Breast epithelium (tissue), 4 donors: ENCODE measurements at regions not wholly inside any gene's neighbourhood (a gene's known extent, or its start where the extent isn't known, plus 50 kb on each side); places are given as distances from the start of the nearest gene placed in this dataset.

Experiments used
- DNase-seq, 2 donors: peaks; one replicate each; pipeline ENCODE4 v3.0.0-alpha.2; 2019; ENCODE audit warnings: low spot score in 2 of 2
- H3K27ac ChIP-seq, 2 donors: fragments of 200-600 bp; sonication (generic) in 1 of 2; one replicate each; pipeline ENCODE4 v1.5.1; 2016 to 2019; ENCODE audit warnings: mild to moderate bottlenecking in 1 of 2
- H3K27me3 ChIP-seq, 2 donors: fragments of 200-600 bp; sonication (generic) in 1 of 2; one replicate each; pipeline versions ENCODE4 v1.5.1 to v1.6.0; 2017 to 2019; ENCODE audit warnings: control low read depth in 1 of 2, mild to moderate bottlenecking in 1 of 2
- H3K36me3 ChIP-seq: fragments of 200-600 bp; one replicate; pipeline ENCODE4 v1.5.1; 2019
- H3K4me1 ChIP-seq, 2 donors: fragments of 200-600 bp; sonication (generic); one replicate each; pipeline ENCODE4 v1.5.1; 2016 to 2019; ENCODE audit warnings: control low read depth in 1 of 2
- H3K4me3 ChIP-seq, 3 donors: fragments of 200-600 bp; sonication (generic); 1 replicate in 2 of 3; 2 replicates in 1 of 3; pipeline ENCODE4 v1.5.1; 2016 to 2019; ENCODE audit warnings: mild to moderate bottlenecking in 3 of 3, moderate library complexity in 2 of 3
- H3K9me3 ChIP-seq, 2 donors: fragments of 200-600 bp; sonication (generic) in 1 of 2; one replicate each; pipeline ENCODE4 v1.5.1; 2016 to 2019; ENCODE audit warnings: control low read depth in 1 of 2
- POLR2A ChIP-seq: fragments of 450-650 bp; IDR thresholded peaks from one replicate; pipeline ENCODE4 v1.6.1; 2016; ENCODE audit warnings: antibody characterized with exemption, mild to moderate bottlenecking, moderate library complexity
- POLR2AphosphoS5 ChIP-seq, 3 donors: sonication (generic); formaldehyde crosslinking; IDR thresholded peaks; one replicate each; pipeline ENCODE4 v1.6.1; 2017; ENCODE audit warnings: antibody characterized with exemption in 3 of 3
- intact Hi-C: fragments of 100-400 bp; cut with DNase I; formaldehyde crosslinking; loops from one replicate; pipeline ENCODE4 v1.15.1; 2023; ENCODE audit warnings: low total_unique reads
- TF ChIP-seq, protein P1 (sequence below), 3 donors: fragments of 450-650 bp; IDR thresholded peaks; one replicate each; pipeline ENCODE4 v1.5.1; 2016 to 2017; ENCODE audit warnings: antibody characterized with exemption in 3 of 3, mild to moderate bottlenecking in 3 of 3, moderate library complexity in 3 of 3

DNA sequence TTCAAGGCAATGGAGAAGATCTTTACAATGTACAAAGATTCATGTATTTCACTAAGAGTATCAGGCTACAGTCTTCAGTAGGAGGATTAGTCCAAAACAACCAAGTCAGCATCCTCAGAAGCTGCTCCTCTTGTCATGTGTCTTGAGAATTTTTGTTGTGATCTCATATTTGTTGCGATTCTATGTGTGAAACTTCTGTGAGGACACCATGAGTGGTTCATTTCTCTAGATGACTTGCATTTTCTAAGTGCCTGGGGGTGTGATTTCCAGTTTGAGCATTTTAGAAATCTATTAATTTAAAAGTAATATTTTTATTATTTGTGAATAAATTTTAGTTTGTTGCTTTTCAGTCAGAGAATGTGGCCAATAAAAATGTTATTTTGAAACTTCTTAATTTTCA is 94.5 kb downstream of the RAP2A start:
- DNase-seq, result no peak
- H3K27me3 ChIP-seq, result no peaks in the 10 kb centered on the region
- intact Hi-C loops, result no loop called here
- H3K9me3 ChIP-seq, result no peaks in the 10 kb centered on the region
- no peaks in the 10 kb centered on the region for H3K4me1 ChIP-seq
- H3K27ac ChIP-seq, result no peak overlapping the region
- H3K4me3 ChIP-seq, result no peak overlapping the region
- H3K36me3 ChIP-seq, result no peaks in the 10 kb centered on the region
- TF ChIP-seq POLR2AphosphoS5 (IDR thresholded peaks at IDR 0.05), result no peak
- TF ChIP-seq, protein P1, sequence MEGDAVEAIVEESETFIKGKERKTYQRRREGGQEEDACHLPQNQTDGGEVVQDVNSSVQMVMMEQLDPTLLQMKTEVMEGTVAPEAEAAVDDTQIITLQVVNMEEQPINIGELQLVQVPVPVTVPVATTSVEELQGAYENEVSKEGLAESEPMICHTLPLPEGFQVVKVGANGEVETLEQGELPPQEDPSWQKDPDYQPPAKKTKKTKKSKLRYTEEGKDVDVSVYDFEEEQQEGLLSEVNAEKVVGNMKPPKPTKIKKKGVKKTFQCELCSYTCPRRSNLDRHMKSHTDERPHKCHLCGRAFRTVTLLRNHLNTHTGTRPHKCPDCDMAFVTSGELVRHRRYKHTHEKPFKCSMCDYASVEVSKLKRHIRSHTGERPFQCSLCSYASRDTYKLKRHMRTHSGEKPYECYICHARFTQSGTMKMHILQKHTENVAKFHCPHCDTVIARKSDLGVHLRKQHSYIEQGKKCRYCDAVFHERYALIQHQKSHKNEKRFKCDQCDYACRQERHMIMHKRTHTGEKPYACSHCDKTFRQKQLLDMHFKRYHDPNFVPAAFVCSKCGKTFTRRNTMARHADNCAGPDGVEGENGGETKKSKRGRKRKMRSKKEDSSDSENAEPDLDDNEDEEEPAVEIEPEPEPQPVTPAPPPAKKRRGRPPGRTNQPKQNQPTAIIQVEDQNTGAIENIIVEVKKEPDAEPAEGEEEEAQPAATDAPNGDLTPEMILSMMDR (IDR thresholded peaks at IDR 0.05), result no peak
- TF ChIP-seq POLR2A, result no peak

DNA sequence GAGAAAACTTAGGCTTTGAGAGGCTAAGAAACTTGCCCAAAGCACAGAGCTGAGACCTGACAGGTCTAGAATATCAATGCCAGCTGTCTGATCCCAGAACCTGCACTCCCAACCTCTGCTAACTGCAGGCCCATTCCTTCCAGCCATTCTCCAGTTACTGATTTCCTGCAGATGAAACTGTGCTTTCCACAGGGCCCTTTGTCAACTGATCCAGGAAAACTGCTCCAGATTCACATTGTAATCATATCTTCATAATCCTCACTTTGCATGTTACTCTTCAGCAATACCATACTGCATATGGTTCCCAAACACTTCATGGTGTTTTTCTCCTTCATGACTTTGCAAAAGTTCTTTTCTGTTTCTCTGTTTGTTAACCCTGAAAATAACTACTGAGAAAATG is 100.6 kb downstream of the RAP2A start:
- Histone ChIP-seq H3K36me3 (no peaks in the 10 kb centered on the region), H3K4me1 (no peaks in the 10 kb centered on the region), H3K27ac (no peak overlapping the region), H3K27me3 (no peaks in the 10 kb centered on the region), H3K9me3 (no peaks in the 10 kb centered on the region), H3K4me3 (no peak overlapping the region)
- DNase-seq, result no peak
- intact Hi-C loops, result no loop called here
- TF ChIP-seq POLR2AphosphoS5 (IDR thresholded peaks at IDR 0.05), result no peak
- TF ChIP-seq, protein P1 (IDR thresholded peaks at IDR 0.05), result no peak
- TF ChIP-seq POLR2A, result no peak

DNA sequence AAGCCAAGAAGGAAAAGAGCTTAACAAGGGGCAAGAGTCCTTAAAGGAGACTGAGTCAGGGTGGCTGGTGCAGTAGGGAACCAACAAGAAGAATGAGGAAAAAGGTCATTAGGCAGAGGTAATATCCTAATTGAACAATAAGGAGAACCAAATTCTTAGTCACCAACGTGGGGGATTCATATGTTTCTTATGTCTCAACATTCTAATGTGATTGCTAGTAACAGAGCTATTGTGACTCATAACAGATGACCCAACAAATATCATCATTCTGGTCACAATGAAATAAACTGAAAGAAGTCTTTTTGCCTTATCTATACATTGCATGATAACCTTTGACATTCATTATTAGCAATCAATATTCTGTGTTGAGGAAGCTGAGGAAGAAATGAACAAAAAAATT is 101.6 kb downstream of the RAP2A start:
- H3K9me3 ChIP-seq, result no peaks in the 10 kb centered on the region
- H3K4me1 ChIP-seq, result no peaks in the 10 kb centered on the region
- DNase-seq, result no peak
- no peak overlapping the region for H3K27ac ChIP-seq
- no peak overlapping the region for H3K4me3 ChIP-seq
- intact Hi-C loops, result no loop called here
- TF ChIP-seq, protein P1 (IDR thresholded peaks at IDR 0.05), result no peak
- TF ChIP-seq POLR2AphosphoS5 (IDR thresholded peaks at IDR 0.05), result no peak
- TF ChIP-seq POLR2A, result no peak
- no peaks in the 10 kb centered on the region for H3K36me3 ChIP-seq
- no peaks in the 10 kb centered on the region for H3K27me3 ChIP-seq

DNA sequence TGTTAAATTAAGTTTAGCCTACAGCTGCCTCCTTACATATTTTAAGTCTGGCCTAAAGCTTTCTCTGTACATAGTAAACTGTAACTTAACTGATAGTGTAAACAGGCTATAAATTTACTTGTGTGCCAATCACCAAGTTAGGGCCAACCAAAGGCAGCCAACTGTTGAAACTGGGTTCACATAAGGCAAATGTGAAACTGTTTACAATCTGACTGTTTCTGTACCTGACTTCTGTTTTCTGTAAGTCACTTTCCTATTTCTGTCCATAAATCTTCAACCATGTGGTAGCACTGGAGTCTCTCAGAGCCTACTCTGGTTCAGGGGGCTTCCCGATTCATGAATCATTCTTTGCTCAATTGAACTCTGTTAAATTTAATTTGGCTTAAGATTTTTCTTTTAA is 103.1 kb downstream of the RAP2A start:
- Histone ChIP-seq H3K27ac (no peak overlapping the region), H3K9me3 (no peaks in the 10 kb centered on the region)
- intact Hi-C loops, result no loop called here

DNA sequence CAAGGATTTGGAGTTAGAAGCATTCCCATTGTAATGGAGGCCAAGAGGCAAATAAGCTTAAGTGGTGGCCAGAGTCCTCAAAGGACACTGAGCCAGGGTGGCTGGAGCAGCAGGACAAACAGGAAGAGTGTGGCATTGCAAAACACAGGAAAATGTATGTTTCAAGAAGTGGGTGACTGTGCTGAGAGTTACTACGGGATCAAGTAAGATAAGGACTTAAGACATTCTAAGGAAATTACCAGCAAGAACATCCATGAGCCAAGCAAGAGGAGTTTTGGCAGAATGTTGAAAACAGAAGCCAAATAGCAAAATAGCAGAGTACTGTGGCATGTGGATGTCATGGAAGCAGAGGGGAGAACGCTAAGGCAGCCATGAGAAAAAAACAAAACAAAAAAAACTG is 104.2 kb downstream of the RAP2A start:
- DNase-seq, result no peak

More for the DNA sequence above, 103.1 kb downstream of the RAP2A start:
- TF ChIP-seq, protein P1 (IDR thresholded peaks at IDR 0.05), result no peak
- no peak for TF ChIP-seq POLR2AphosphoS5 (IDR thresholded peaks at IDR 0.05)
- TF ChIP-seq POLR2A, result no peak
- no peaks in the 10 kb centered on the region for H3K4me1 ChIP-seq
- no peak overlapping the region for H3K4me3 ChIP-seq
- H3K27me3 ChIP-seq, result no peaks in the 10 kb centered on the region
- H3K36me3 ChIP-seq, result no peaks in the 10 kb centered on the region
- DNase-seq, result no peak

More for the DNA sequence above, 104.2 kb downstream of the RAP2A start:
- no peaks in the 10 kb centered on the region for H3K4me1 ChIP-seq
- no peak overlapping the region for H3K4me3 ChIP-seq
- TF ChIP-seq, protein P1 (IDR thresholded peaks at IDR 0.05), result no peak
- TF ChIP-seq POLR2A, result no peak
- H3K36me3 ChIP-seq, result no peaks in the 10 kb centered on the region
- H3K27ac ChIP-seq, result no peak overlapping the region
- intact Hi-C loops, result no loop called here
- H3K9me3 ChIP-seq, result no peaks in the 10 kb centered on the region
- no peaks in the 10 kb centered on the region for H3K27me3 ChIP-seq
